ENCODE measurements at regions not wholly inside any gene's neighbourhood (a gene's known extent, or its start where the extent isn't known, plus 50 kb on each side); places are given as distances from the start of the nearest gene placed in this dataset.
"Not testable (repeated sequence)": the region's sequence is repeated elsewhere in the genome, so short reads cannot be mapped to it uniquely, and the experiment has no call there.

- no peak for DNase-seq
Observed at GRCh38 chr6:86030875-86031274, 388.2 kb upstream of the SYNCRIP start.

- DNase-seq = no peak
Observed at GRCh38 chr6:86028776-86029175, 386.1 kb upstream of the SYNCRIP start.

- DNase-seq = not testable (repeated sequence)
Observed at GRCh38 chr6:86026890-86027289, 384.2 kb upstream of the SYNCRIP start.

DNA sequence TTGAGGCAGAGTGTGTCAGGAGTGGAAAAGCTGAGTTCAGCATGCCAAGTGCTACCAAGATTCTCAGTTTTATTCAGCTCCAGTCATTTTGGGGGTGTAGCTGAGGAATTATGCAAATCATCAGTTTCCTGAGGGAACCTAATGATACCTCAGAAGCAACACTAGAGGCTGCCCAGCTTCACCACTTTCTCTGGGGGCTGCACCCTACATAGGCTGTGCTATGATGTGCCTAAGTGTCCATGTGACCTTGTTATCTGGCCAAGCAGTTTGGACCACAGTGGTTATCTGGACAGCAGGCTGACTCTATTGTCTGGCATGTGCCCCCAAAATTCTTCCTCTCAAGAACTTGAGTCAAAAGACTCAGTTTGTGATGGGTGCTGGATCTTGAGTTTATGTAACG, 374.6 kb upstream of the SYNCRIP start:
- no peak for DNase-seq

GRCh38 chr6:86016567-86016966, 373.9 kb upstream of the SYNCRIP start:
- no peak for DNase-seq

- DNase-seq = no peak
Observed at GRCh38 chr6:86016077-86016476, 373.4 kb upstream of the SYNCRIP start.

GRCh38 chr6:86012991-86013390, 370.3 kb upstream of the SYNCRIP start:
- DNase-seq = not testable (repeated sequence)

- no peak for DNase-seq
Observed at GRCh38 chr6:86010915-86011786, 368.5 kb upstream of the SYNCRIP start.

GRCh38 chr6:85997206-85997605, 354.5 kb upstream of the SYNCRIP start:
- DNase-seq = no peak

- DNase-seq = no peak
Observed at GRCh38 chr6:85996034-85996375, 353.3 kb upstream of the SYNCRIP start.

- DNase-seq = no peak
Observed at GRCh38 chr6:85995339-85996033, 352.8 kb upstream of the SYNCRIP start.

DNA sequence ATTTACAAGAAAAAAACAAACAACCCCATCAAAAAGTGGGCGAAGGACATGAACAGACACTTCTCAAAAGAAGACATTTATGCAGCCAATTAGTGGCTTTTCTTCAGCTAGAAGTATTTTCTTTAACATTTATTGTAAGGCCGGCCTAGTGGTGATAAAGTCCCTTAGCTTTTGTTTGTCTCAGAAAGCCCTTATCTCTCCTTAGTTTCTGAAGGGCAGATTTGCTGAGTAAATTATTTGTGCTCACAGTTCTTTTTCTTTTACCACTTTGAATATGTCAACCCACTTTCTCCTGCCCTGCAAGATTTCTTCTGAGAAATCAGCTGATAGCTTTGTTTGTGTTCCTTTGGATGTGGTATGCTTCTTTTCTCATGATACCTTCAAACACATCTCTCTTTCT, 344.0 kb upstream of the SYNCRIP start:
- DNase-seq = no peak

- no peak for DNase-seq
Observed at GRCh38 chr6:85983032-85983659, 340.5 kb upstream of the SYNCRIP start.

GRCh38 chr6:85977661-85978060, 335.0 kb upstream of the SYNCRIP start:
- DNase-seq = no peak

DNA sequence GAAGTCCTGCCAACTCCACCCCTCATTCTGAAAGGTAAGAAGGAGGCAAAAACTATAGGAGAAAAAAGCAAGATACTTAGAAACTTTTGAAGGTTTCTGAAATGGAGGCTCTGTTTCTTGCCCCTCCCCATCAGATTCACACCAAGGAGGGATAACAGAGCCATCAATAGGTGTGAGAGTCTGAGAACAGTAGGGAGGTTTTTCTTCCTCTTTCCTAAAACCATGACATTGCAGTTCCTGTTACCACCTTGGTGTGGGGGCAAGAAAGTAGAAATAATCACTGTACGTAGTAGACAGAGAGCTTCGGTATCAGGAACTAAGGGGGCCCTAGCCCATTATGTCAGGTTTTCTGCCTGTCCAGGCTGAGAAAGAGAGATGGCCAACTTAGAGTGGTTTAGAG, 333.3 kb upstream of the SYNCRIP start:
- DNase-seq = no peak

- no peak for DNase-seq
Observed at GRCh38 chr6:85971238-85971637, 328.6 kb upstream of the SYNCRIP start.

GRCh38 chr6:85966828-85967227, 324.1 kb upstream of the SYNCRIP start:
- no peak for DNase-seq

- DNase-seq = no peak
Observed at GRCh38 chr6:85961746-85962145, 319.1 kb upstream of the SYNCRIP start.

DNA sequence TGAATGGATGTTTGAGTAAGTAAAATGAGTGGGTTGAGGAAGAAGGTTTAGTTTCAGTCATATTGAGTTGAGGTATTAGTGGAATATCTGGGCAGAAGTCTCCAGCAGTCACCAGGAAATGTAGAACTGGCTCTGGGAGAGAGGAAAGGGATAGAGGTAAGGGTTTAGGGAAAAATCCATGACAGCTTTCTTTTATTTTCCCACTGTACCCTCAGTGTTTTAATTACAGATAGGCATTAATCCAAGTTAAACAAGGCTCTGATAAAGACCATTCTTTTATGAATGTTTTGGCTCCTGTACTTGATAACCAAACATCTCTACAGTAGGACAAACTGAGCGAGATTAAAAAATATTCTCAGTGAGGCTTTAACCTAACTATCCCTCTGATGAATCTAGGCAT, 318.4 kb upstream of the SYNCRIP start:
- DNase-seq = no peak

- no peak for DNase-seq
Observed at GRCh38 chr6:85948481-85948880, 305.8 kb upstream of the SYNCRIP start.

DNA sequence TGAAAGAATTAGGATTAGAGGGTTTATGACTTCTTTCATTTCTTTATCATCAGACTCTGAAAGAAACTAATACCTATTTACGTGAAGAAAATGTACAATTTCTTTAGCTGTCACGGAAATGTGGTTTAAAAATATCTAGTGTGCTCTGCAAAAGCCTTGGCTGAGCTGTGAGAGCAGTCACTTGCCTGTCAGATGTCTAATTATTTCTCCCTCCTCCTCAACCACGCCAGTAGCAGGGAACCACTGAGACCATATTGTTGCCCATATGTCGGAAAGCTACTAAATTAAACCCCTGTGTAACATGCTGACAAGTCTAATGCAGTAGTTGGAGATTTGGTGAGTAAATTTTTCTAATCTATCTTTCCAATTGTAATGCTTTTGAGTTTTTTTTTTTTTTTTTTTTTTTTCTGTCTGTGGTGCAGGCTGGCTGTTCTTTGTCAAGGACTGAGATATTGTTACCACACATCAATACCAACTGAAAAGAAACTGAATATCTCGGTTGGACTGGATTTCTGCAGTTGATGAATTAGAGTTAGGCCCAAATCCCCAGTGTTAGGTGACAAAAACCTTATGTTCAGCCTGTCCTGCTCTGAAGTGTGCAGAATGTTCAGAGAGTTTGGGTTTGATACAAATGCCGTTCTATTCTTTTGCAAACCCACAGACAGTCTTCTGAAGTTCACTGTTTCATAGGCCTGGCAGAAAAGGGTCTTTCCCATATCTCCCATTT, 302.9 kb upstream of the SYNCRIP start:
- DNase-seq = no peak

DNA sequence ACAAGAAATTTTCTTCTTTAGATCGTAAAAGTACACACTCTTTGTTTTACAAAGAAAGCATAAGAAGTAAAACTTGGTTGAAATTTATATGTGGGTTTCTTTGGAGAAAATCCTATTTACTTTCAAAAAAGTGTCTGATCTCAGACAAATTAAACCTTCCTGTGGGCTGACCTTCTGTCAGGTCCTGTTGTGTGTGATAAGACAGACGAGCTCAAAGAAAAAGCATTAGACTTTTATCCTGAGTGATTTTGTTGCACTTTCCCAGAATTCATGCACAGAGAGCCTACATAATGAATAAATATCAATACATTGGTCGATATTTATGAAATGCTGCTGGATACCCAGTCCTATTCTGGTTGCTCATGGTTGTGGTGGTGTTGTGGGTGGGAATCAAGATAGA, 302.1 kb upstream of the SYNCRIP start:
- DNase-seq = no peak

DNA sequence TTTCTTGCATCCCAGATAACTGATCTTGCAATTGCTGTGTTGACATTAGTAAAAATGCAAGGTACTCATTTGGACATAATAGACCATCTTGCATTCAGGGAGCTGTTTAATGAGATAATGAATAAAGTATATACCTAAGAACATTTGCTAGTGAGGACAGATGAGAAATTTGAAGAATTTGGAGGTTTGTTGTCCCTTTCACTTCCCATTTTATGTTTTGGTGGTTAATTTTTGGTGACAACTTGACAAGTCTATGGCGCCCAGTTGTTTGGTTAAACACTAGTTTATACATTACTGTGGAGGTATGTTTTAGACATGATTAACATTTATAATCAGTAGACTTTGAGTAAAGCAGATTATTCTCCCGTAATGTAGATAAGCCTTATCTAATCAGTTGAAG, 300.2 kb upstream of the SYNCRIP start:
- no peak for DNase-seq

Measured in EL (cell line).